B cell (primary cell): ENCODE measurements at regions not wholly inside any gene's neighbourhood (a gene's known extent, or its start where the extent isn't known, plus 50 kb on each side); places are given as distances from the start of the nearest gene placed in this dataset.

Experiments used
- CTCF ChIP-seq: fragments of 200-600 bp; IDR thresholded peaks from one replicate; pipeline ENCODE4 v1.8.0; 2022; ENCODE audit warnings: antibody characterized with exemption, mild to moderate bottlenecking
- EZH2 ChIP-seq: IDR thresholded peaks from 2 replicates; pipeline ENCODE4 v1.6.1; 2012; ENCODE audit warnings: borderline replicate concordance, low read depth, mild to moderate bottlenecking, moderate library complexity, low read length; ENCODE audit not compliant: insufficient read depth, poor library complexity, severe bottlenecking

- TF ChIP-seq CTCF (no peak), EZH2 (no peak)
Observed at GRCh38 chr7:68998136-68998535, 600.1 kb upstream of the AUTS2 start.
